CMK (cell line): ENCODE measurements at regions not wholly inside any gene's neighbourhood (a gene's known extent, or its start where the extent isn't known, plus 50 kb on each side); places are given as distances from the start of the nearest gene placed in this dataset.

Experiments used
- DNase-seq: peaks from one replicate; pipeline ENCODE4 v3.0.0-alpha.2; 2010; ENCODE audit warnings: low read depth

DNA sequence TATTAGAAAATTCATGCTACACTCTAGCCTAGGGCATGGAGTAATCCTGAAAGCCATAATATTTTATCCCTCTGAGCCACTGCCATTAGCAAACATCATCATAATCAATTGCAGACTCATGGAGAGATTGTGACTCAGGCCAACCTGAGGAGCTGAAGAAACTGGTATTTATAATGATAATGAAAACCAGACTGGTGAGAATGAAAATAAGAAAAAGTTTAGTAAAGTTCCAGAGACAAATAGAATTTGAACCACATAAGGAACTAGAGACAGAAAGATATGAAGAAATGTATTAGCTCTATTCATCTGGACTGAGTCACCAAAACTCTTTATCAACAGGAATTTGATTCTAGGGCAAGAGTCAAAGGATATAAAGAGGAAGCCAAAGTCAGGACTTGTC lies 158.7 kb downstream of the DRD1 start:
- DNase-seq: no peak

DNA sequence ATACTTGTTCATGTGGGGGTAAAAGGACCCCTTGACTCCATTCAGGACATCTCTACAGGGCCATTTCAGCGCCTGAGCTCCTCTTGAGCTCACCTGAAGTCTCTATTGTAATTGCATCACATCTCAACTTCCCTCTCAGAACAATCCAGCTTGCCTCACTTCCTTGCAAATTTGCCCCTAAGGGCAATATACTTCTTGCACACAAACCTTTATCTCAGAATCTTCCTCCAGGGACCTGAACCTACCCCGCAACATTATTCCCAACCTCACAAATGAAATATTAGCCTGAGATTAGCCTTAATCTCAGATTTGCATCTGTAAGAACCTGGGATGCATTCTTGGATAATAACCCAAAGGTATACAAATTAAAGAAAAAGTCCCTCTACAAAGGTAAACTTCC lies 159.2 kb downstream of the DRD1 start:
- no peak for DNase-seq

- no peak for DNase-seq
Measured at GRCh38 chr5:175282611-175283225, 161.3 kb downstream of the DRD1 start.

DNA sequence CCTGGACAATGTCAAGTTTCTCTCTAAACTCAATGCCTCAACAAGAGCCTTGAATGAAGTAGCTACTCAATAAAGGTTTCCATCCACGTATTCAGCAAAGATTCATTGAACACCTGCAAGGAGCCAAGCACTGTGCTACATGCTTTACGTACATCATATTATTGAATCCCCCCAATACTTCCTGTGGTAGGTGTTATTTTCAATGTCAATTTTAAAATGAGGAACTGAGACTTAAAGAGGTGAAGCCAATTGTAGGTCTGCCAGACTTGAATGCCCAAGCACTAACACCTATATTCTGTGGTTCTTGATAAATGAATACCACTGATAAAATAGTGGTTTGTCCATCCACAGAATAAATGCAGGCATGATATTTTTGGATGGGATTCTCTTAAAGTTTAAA lies 162.3 kb downstream of the DRD1 start:
- DNase-seq: no peak

DNA sequence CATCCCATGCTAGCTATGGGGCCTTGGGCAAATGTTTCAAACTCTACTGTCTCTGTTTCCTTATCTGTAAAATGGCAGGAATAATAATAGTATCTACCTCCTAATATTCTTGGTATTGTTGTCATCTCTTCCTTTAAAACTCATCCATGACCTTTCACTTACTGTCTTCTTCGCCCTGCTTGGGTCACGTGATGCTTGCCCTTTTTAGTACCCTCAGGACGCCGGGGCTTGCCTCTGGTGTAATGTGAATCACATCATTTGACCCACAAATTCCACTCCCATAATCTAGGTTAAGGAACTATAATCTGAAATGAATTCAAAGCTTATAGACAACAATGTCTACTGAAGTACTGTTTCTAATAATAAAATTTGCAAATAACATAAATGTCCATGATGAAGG lies 162.7 kb downstream of the DRD1 start:
- no peak for DNase-seq

- DNase-seq: no peak
Measured at GRCh38 chr5:175279506-175279905, 164.5 kb downstream of the DRD1 start.

DNA sequence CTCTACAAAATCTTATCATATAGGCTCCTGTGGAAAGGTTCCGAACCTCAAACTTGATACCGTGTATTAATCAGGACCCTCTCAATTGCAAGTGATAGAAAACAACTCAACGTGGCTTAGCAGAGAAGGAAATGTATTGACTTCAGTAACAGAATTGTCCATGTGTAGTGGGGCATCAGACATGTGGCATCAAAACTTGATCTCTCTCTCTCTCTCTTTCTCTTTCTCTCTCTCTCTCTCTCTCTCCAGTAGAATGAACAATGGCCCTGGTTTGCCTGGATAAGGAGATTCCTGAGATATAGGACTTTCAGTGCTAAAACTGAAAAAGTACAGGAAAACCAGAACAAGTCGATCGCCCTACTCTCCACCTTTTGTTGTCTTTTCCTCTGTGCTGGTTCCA lies 168.2 kb downstream of the DRD1 start:
- DNase-seq: no peak

- no peak for DNase-seq
Measured at GRCh38 chr5:175275097-175275496, 168.9 kb downstream of the DRD1 start.

- DNase-seq: no peak
Measured at GRCh38 chr5:175274171-175274570, 169.8 kb downstream of the DRD1 start.

DNA sequence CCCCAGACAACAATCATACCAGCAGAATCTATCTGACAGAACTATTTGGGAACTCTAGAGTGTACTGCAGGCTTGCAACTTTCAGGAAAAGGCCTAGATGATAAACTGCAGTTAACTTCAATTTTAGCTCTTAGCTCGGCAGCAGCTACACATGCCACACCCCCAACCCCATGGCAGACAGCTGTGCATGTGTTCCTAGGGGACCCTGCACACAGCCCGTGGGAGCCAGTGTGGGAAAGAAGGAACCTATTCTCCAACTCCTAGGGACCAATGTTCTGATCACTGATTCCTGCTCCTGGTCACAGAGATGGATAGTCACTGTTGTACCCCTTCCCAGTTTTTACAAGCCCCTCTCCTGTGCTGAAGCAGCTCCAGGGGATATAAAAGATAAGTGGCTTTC lies 179.6 kb downstream of the DRD1 start:
- no peak for DNase-seq

- no peak for DNase-seq
Measured at GRCh38 chr5:175263776-175264175, 180.2 kb downstream of the DRD1 start.

DNA sequence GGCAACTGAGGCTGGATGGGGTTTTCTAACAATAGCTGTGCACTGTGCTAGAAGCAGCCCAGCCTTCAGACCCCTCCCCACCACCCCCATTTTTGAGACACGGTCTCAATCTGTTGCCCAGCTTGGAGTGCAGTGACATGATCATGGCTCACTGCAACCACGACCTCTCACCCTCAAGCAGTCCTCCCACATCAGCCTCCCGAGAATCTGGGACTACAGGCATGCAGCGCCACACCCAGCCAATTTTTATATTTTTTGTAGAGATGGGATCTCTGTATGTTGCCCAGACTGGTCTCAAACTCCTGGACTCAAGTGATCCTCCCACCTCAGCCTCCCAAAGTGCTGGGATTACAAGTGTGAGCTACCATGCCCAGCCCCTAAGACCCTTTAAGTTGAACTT lies 182.5 kb downstream of the DRD1 start:
- no peak for DNase-seq

DNA sequence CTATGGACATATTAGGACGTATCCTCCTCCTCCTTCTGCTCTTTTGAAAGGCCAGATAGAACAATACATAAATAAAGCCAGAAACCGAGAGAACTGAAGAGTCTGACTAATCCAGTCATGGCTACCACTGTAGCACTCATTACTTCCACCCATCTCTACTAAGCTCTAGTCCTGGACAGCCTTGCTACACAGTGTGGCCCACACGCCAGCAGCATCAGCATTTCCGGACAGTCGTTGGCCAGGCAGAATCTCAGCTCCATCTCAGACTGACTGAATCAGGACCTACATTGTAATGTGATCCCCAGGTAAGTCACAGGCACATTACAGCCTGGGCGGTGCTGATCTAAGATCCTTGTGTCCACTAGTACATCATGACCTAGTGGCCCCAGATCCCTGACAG lies 182.9 kb downstream of the DRD1 start:
- no peak for DNase-seq

DNA sequence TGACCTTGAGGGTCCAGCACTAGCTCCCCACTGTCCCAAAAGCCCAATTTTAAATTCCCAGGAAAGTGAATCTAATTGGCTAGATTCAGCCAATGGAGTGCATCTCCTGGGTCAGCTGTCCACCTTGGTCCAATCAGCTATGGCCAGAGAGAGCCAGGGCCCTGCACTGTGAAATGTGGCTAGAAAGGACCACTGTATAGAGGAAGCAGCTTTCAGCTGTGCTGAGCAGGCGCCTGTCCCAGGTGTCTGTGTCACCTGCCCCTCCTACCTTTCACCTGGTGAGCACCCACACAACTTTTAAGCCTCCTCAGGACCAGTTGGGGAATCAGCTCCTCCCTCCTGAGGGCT lies 186.2 kb downstream of the DRD1 start:
- DNase-seq: no peak

GRCh38 chr5:175257128-175257846 lies 186.7 kb downstream of the DRD1 start:
- no peak for DNase-seq

DNA sequence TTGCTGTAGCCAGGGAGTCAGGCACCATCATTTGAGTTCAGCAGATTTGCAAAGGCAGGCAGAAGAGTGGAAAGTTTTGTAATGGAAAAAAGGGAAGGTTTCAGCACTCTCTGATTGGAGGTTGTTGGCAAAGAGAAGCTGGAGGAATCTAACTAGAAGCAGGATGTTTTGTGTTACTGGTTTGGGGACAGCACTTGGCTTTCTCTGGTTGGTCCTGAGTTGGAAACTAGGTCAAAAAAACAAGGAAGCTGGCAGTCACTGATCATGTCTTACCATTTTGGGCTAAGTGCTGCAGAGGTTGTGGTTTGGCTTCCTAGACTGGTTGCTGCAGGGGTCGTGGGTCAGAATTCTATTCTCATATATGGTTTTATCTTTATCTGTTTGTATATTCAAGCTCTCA lies 189.8 kb downstream of the DRD1 start:
- no peak for DNase-seq

DNA sequence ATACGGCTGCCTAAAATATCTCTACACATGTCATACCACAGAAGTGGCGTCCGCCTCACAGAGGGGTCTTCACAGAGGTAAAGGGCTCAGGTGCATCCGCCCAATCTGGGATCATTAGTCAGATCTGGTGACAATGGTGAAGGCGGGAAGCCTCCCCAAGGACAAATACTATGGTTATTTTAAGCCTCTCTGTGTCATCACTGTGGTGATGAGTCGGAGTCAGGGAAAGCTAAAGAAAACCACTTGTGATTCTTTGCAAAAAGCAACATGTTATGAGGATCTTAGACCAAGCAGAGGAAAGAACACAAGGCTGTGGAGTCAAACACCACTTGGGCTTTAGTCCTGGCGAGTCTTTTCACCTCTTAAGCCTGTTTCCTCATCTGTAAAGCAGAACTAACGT lies 190.4 kb downstream of the DRD1 start:
- no peak for DNase-seq

- no peak for DNase-seq
Measured at GRCh38 chr5:175252234-175252805, 191.7 kb downstream of the DRD1 start.

- DNase-seq: no peak
Measured at GRCh38 chr5:175250426-175250825, 193.6 kb downstream of the DRD1 start.

GRCh38 chr5:175248416-175248905 lies 195.5 kb downstream of the DRD1 start:
- no peak for DNase-seq

DNA sequence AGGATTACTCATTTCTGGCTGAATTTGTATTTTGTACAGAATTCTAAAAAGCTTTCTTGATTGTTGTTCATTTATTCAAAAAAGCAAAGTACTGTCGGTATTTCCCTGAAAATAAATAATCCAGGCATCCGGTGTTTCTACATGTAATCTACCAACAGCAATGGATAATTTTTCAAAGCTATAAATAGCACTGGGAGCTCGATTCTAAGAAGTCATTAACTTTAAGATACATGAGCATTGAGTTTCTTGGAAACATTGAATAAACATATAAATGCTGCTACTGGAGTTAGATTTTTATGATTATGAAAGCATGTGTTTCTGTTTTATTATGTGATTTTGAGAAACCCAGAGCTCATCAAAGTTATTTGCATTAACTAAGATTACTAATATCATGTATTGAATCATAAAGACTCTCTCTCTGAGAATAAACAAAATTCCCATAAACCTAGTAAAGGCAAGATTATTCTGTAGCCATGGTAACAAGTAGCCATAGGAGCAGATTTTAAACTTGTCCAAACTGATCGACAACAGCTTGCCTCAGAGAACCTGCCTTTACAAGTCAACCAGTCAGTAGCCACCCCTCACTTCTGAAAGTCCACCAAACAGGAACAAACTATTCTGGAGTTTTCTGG lies 197.0 kb downstream of the DRD1 start:
- no peak for DNase-seq

- DNase-seq: no peak
Measured at GRCh38 chr5:175246242-175246888, 197.6 kb downstream of the DRD1 start.

- DNase-seq: no peak
Measured at GRCh38 chr5:175243441-175243840, 200.5 kb downstream of the DRD1 start.
